ENCODE measurements at regions not wholly inside any gene's neighbourhood (a gene's known extent, or its start where the extent isn't known, plus 50 kb on each side); places are given as distances from the start of the nearest gene placed in this dataset.

DNA sequence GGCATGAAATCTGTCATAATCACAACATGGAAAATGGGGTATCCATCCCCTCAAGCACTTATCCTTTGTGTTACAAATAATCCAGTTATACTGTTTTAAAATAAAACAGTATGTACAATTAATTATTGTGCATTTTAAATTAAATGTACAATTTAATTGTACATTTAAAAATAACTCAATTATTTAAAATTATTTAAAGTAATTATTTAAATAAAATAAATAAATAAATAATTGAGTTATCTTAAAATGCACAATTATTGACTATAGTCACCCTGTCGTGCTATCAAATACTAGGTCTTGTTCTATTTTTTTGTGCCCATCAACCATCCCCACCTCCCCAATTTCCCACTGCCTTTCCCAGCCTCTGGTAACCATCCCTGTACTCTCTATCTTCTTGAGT, 66.9 kb upstream of the KCNG1 start:
- Histone ChIP-seq H3K4me1 (ENCODE audit: control insufficient read depth, insufficient read depth, low read length, poor library complexity, severe bottlenecking) (no peaks in the 10 kb centered on the region), H3K27ac (ENCODE audit: insufficient read depth, low read length, poor library complexity, severe bottlenecking) (no peak overlapping the region), H3K9me3 (ENCODE audit: control insufficient read depth in 2 of 2, low read length in 2 of 2) (no peaks in the 10 kb centered on the region), H3K36me3 (ENCODE audit: control insufficient read depth, insufficient read depth, low read length) (no peaks in the 10 kb centered on the region), H3K4me3 (ENCODE audit: low read depth, low read length) (no peak overlapping the region), H3K27me3 (ENCODE audit: control insufficient read depth, insufficient read depth, low read length) (peaks cover 14% of the 10 kb centered on the region)
- H3K9me3 Mint-ChIP-seq: peaks cover 0 to 2% (median 0%) of the 10 kb centered on the region in 7 donors
- peaks cover 43% of the 10 kb centered on the region for H3K27me3 Mint-ChIP-seq
- H3K4me1 Mint-ChIP-seq: no peaks in the 10 kb centered on the region
- H3K36me3 Mint-ChIP-seq: no peaks in the 10 kb centered on the region
- no peak overlapping the region for H3K27ac Mint-ChIP-seq
- no peak for DNase-seq
- ATAC-seq (ENCODE audit: low read depth in 2 of 2): no peak
- H3K4me3 Mint-ChIP-seq: no peak overlapping the region

DNA sequence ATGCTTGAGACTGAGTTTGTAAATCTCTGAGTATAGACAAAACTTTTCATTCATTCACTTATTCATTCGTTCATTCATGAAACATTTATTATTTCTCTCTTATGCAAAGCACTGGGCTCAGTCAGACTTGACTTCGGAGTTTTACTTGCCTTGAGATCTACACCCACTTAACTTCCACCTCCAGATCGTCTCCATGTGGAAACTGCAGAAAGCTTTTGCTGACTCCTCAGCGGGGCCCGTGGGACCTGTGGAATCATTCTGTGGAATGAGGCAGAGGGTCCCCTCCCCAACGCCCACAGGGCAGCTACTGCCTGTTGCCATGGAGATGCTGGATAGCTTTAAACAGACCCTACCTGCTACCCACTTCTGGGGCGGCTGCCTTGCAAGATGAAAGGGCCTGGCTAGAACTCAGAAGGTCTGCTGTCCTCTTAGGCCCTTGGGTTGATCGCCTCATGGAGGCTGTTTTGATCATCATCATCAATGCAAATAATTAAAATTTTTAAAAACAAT, 66.4 kb upstream of the KCNG1 start:
- DNase-seq (no peak), ATAC-seq (ENCODE audit: low read depth in 2 of 2) (no peak)
- H3K4me3 ChIP-seq (ENCODE audit: low read depth, low read length): no peak overlapping the region
- H3K36me3 Mint-ChIP-seq: no peaks in the 10 kb centered on the region
- no peaks in the 10 kb centered on the region for H3K4me1 Mint-ChIP-seq
- peaks cover 0 to 2% (median 0%) of the 10 kb centered on the region in 7 donors for H3K9me3 Mint-ChIP-seq
- no peak overlapping the region for H3K27ac ChIP-seq (ENCODE audit: insufficient read depth, low read length, poor library complexity, severe bottlenecking)
- H3K27me3 ChIP-seq (ENCODE audit: control insufficient read depth, insufficient read depth, low read length): peaks cover 14% of the 10 kb centered on the region
- H3K4me3 Mint-ChIP-seq: no peak overlapping the region
- H3K36me3 ChIP-seq (ENCODE audit: control insufficient read depth, insufficient read depth, low read length): no peaks in the 10 kb centered on the region
- H3K9me3 ChIP-seq (ENCODE audit: control insufficient read depth in 2 of 2, low read length in 2 of 2): no peaks in the 10 kb centered on the region
- H3K4me1 ChIP-seq (ENCODE audit: control insufficient read depth, insufficient read depth, low read length, poor library complexity, severe bottlenecking): no peaks in the 10 kb centered on the region
- H3K27ac Mint-ChIP-seq: no peak overlapping the region
- peaks cover 46% of the 10 kb centered on the region for H3K27me3 Mint-ChIP-seq

DNA sequence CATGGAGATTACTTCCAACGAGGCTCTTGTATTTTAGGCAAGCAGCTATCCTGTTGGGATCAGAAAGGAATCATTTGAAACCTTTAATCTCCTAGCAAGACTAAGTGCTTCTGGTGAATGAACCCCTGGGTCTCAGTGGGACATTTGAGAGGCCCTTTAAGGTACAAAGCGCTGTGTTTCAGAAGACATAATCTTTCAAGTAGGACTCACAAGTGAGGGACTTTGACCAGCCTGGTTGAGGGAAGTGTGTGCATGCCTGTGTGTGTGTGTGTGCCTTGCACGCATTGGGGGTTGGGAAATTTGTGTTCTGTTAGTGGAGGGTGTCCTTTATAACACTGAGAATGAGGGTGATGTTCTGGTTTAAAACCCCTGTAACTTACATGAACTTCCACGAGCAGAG, 64.4 kb upstream of the KCNG1 start:
- Mint-ChIP-seq H3K27ac (no peak overlapping the region), H3K4me1 (no peaks in the 10 kb centered on the region), H3K36me3 (no peaks in the 10 kb centered on the region), H3K27me3 (peaks cover 36% of the 10 kb centered on the region), H3K9me3 (peaks cover 0 to 3% (median 0%) of the 10 kb centered on the region in 7 donors), H3K4me3 (no peak overlapping the region)
- Histone ChIP-seq H3K4me1 (ENCODE audit: control insufficient read depth, insufficient read depth, low read length, poor library complexity, severe bottlenecking) (no peaks in the 10 kb centered on the region), H3K36me3 (ENCODE audit: control insufficient read depth, insufficient read depth, low read length) (no peaks in the 10 kb centered on the region), H3K4me3 (ENCODE audit: low read depth, low read length) (no peak overlapping the region), H3K27me3 (ENCODE audit: control insufficient read depth, insufficient read depth, low read length) (peaks cover 11% of the 10 kb centered on the region), H3K9me3 (ENCODE audit: control insufficient read depth in 2 of 2, low read length in 2 of 2) (no peaks in the 10 kb centered on the region), H3K27ac (ENCODE audit: insufficient read depth, low read length, poor library complexity, severe bottlenecking) (no peak overlapping the region)
- ATAC-seq (ENCODE audit: low read depth in 2 of 2) (no peak), DNase-seq (no peak)

- DNase-seq (no peak), ATAC-seq (ENCODE audit: low read depth in 2 of 2) (no peak)
- no peaks in the 10 kb centered on the region for H3K4me1 Mint-ChIP-seq
- no peaks in the 10 kb centered on the region for H3K4me1 ChIP-seq (ENCODE audit: control insufficient read depth, insufficient read depth, low read length, poor library complexity, severe bottlenecking)
- peaks cover 7% of the 10 kb centered on the region for H3K27me3 ChIP-seq (ENCODE audit: control insufficient read depth, insufficient read depth, low read length)
- no peak overlapping the region for H3K4me3 ChIP-seq (ENCODE audit: low read depth, low read length)
- no peak overlapping the region for H3K4me3 Mint-ChIP-seq
- no peaks in the 10 kb centered on the region for H3K36me3 Mint-ChIP-seq
- no peaks in the 10 kb centered on the region for H3K9me3 ChIP-seq (ENCODE audit: control insufficient read depth in 2 of 2, low read length in 2 of 2)
- peaks cover 0 to 3% (median 0%) of the 10 kb centered on the region in 7 donors for H3K9me3 Mint-ChIP-seq
- H3K36me3 ChIP-seq (ENCODE audit: control insufficient read depth, insufficient read depth, low read length): no peaks in the 10 kb centered on the region
- no peak overlapping the region for H3K27ac ChIP-seq (ENCODE audit: insufficient read depth, low read length, poor library complexity, severe bottlenecking)
- H3K27me3 Mint-ChIP-seq: peaks cover 29% of the 10 kb centered on the region
- H3K27ac Mint-ChIP-seq: no peak overlapping the region
Observed at GRCh38 chr20:51085769-51086168, 62.9 kb upstream of the KCNG1 start.

DNA sequence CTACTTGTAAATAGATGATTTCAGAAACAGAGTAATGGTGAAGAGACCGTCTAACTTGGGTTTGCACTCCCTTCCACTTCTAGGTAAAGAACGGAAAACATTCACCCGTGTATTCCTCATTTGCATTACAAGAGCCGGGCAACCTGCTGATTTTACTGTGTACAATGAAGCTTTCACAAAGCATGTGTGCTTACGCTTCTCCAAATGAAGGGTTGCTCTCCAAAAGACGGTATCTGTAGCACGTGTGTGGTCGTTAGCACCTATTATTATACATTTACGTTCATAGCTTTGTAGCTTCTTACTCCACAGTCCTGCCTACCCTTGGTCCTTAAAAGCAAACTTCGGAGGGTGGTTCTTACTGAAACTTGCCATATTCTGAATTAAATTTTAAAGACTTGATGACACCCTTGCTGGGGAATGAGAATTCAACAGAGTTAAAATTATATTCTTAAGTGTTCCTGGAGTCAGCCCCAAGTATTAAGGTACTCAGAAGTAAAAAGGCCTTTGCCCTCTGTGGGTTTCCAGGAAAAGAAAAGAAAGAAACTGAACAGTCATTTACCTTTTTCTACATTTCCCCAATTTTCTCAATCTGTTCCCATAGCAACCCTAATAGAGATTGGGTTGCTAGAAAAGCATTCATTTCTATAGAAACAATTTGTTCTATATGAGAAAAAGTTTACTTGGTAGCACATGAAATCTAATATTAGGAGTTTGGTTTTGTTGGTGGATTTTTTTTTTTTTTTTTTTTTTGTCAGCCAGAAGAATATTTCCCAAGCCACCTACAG, 61.9 kb upstream of the KCNG1 start:
- ATAC-seq (ENCODE audit: low read depth in 2 of 2) (no peak), DNase-seq (no peak)
- H3K9me3 ChIP-seq (ENCODE audit: control insufficient read depth in 2 of 2, low read length in 2 of 2): no peaks in the 10 kb centered on the region
- Mint-ChIP-seq H3K27ac (no peak overlapping the region), H3K36me3 (no peaks in the 10 kb centered on the region), H3K9me3 (peaks cover 0 to 3% (median 0%) of the 10 kb centered on the region in 7 donors), H3K4me3 (no peak overlapping the region), H3K4me1 (no peaks in the 10 kb centered on the region), H3K27me3 (peaks cover 27% of the 10 kb centered on the region)
- H3K36me3 ChIP-seq (ENCODE audit: control insufficient read depth, insufficient read depth, low read length): no peaks in the 10 kb centered on the region
- no peaks in the 10 kb centered on the region for H3K4me1 ChIP-seq (ENCODE audit: control insufficient read depth, insufficient read depth, low read length, poor library complexity, severe bottlenecking)
- H3K4me3 ChIP-seq (ENCODE audit: low read depth, low read length): no peak overlapping the region
- H3K27ac ChIP-seq (ENCODE audit: insufficient read depth, low read length, poor library complexity, severe bottlenecking): no peak overlapping the region
- H3K27me3 ChIP-seq (ENCODE audit: control insufficient read depth, insufficient read depth, low read length): peaks cover 3% of the 10 kb centered on the region

DNA sequence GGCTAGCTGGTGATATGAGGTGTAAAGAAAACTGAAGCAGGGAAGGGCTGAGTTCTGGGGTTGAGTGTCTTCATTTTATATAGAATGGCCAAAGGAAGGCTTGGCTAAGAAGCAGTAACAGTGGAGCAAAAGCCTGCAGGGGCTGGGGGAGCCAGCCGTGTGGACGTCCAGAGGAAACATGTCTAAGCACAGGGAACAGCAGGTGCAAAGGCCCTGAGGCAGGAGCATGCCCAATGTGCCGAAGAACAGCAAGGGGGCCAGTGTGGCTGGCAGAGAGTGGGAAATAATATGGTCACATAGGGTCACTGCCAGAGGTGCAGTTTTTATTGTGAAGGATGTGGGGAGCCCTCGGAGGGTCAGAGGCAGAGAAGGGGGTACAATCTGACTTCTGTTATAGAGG, 60.5 kb upstream of the KCNG1 start:
- Mint-ChIP-seq H3K4me1 (no peaks in the 10 kb centered on the region), H3K36me3 (no peaks in the 10 kb centered on the region), H3K27ac (no peak overlapping the region), H3K9me3 (peaks cover 0 to 3% (median 0%) of the 10 kb centered on the region in 7 donors), H3K27me3 (peaks cover 25% of the 10 kb centered on the region), H3K4me3 (no peak overlapping the region)
- no peak for ATAC-seq (ENCODE audit: low read depth in 2 of 2)
- no peak overlapping the region for H3K27ac ChIP-seq (ENCODE audit: insufficient read depth, low read length, poor library complexity, severe bottlenecking)
- no peaks in the 10 kb centered on the region for H3K36me3 ChIP-seq (ENCODE audit: control insufficient read depth, insufficient read depth, low read length)
- H3K4me3 ChIP-seq (ENCODE audit: low read depth, low read length): no peak overlapping the region
- H3K4me1 ChIP-seq (ENCODE audit: control insufficient read depth, insufficient read depth, low read length, poor library complexity, severe bottlenecking): no peaks in the 10 kb centered on the region
- no peak for DNase-seq
- peaks cover 3% of the 10 kb centered on the region for H3K27me3 ChIP-seq (ENCODE audit: control insufficient read depth, insufficient read depth, low read length)
- no peaks in the 10 kb centered on the region for H3K9me3 ChIP-seq (ENCODE audit: control insufficient read depth in 2 of 2, low read length in 2 of 2)

DNA sequence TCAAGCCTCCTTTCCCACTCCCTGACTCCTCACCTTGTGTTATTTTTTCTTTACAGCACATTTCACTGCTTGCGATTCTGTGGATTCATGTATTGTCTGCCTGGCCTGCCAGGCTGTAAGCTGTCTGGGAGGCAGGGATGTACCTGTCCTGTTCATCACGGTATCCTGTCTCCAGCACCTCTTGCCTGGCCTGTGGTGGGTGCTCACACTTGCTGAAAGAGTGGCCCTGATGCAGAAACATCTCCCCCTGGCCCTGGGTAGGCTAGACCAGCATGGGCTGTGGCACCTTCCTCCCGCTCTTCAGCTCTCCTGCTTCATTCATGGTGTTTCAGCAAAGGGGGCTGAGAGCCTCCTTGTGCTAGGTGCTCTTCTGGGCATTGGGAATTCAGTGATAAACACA, 60.1 kb upstream of the KCNG1 start:
- H3K27ac ChIP-seq (ENCODE audit: insufficient read depth, low read length, poor library complexity, severe bottlenecking): no peak overlapping the region
- H3K36me3 ChIP-seq (ENCODE audit: control insufficient read depth, insufficient read depth, low read length): no peaks in the 10 kb centered on the region
- peak overlapping the region in 1 of 3 donors; percentile 72 for H3K27ac Mint-ChIP-seq
- ATAC-seq (ENCODE audit: low read depth in 2 of 2) (no peak), DNase-seq (no peak)
- H3K9me3 Mint-ChIP-seq: peaks cover 0 to 3% (median 0%) of the 10 kb centered on the region in 7 donors
- H3K4me1 Mint-ChIP-seq: no peaks in the 10 kb centered on the region
- H3K36me3 Mint-ChIP-seq: no peaks in the 10 kb centered on the region
- no peak overlapping the region for H3K4me3 ChIP-seq (ENCODE audit: low read depth, low read length)
- H3K27me3 ChIP-seq (ENCODE audit: control insufficient read depth, insufficient read depth, low read length): peaks cover 3% of the 10 kb centered on the region
- H3K27me3 Mint-ChIP-seq: peaks cover 24% of the 10 kb centered on the region
- no peaks in the 10 kb centered on the region for H3K9me3 ChIP-seq (ENCODE audit: control insufficient read depth in 2 of 2, low read length in 2 of 2)
- H3K4me1 ChIP-seq (ENCODE audit: control insufficient read depth, insufficient read depth, low read length, poor library complexity, severe bottlenecking): no peaks in the 10 kb centered on the region
- H3K4me3 Mint-ChIP-seq: no peak overlapping the region

DNA sequence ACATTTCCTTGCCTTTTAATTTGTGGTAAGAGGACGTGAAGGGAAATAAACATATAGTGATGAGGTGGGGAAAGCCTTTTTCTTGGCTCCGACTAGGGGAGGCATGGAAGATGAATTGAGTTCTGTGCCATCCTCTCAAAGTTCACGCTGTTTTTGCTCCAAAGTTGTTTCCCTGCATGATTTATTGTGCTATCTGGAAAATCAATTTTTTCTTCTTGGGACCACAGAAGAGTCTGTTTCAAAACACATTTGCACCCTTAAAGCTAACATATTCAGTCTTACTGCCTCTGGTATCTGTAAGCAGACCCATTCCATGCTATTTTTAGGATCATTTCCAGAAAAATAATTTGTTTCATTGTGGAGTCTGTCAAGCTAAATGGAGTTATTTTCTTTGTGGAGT, 57.6 kb upstream of the KCNG1 start:
- H3K4me1 ChIP-seq (ENCODE audit: control insufficient read depth, insufficient read depth, low read length, poor library complexity, severe bottlenecking): no peaks in the 10 kb centered on the region
- Mint-ChIP-seq H3K27me3 (peaks cover 18% of the 10 kb centered on the region), H3K27ac (no peak overlapping the region), H3K9me3 (peaks cover 0 to 3% (median 0%) of the 10 kb centered on the region in 7 donors), H3K36me3 (no peaks in the 10 kb centered on the region), H3K4me3 (no peak overlapping the region), H3K4me1 (peaks cover 0 to 2% (median 0%) of the 10 kb centered on the region in 4 donors)
- no peak for ATAC-seq (ENCODE audit: low read depth in 2 of 2)
- DNase-seq: no peak
- no peaks in the 10 kb centered on the region for H3K36me3 ChIP-seq (ENCODE audit: control insufficient read depth, insufficient read depth, low read length)
- no peak overlapping the region for H3K4me3 ChIP-seq (ENCODE audit: low read depth, low read length)
- peaks cover under 1% of the 10 kb centered on the region for H3K27me3 ChIP-seq (ENCODE audit: control insufficient read depth, insufficient read depth, low read length)
- no peaks in the 10 kb centered on the region for H3K9me3 ChIP-seq (ENCODE audit: control insufficient read depth in 2 of 2, low read length in 2 of 2)
- H3K27ac ChIP-seq (ENCODE audit: insufficient read depth, low read length, poor library complexity, severe bottlenecking): no peak overlapping the region

All from CD4-positive, CD25-positive, alpha-beta regulatory T cell (primary cell).